H1 (cell line): ENCODE measurements at regions not wholly inside any gene's neighbourhood (a gene's known extent, or its start where the extent isn't known, plus 50 kb on each side); places are given as distances from the start of the nearest gene placed in this dataset.

Source experiments
- CTCF ChIA-PET: fragments of 300-600 bp; sonication (Branson Sonifier 250); formaldehyde crosslinking; loops from one replicate; lab custom pipeline; 2021; ENCODE audit not compliant: partially characterized antibody; lab: Charles Lee
- POLR2A ChIA-PET: fragments of 300-600 bp; sonication (Branson Sonifier 250); formaldehyde crosslinking; loops from one replicate; lab custom pipeline; 2021; ENCODE audit warnings: inconsistent platforms; ENCODE audit not compliant: partially characterized antibody; lab: Charles Lee
- DNase-seq, 2 experiments: peaks; one replicate each; pipeline versions ENCODE4 v3.0.0 to v3.0.0-alpha.2; 2010 to 2022; ENCODE audit warnings: low spot score in 2 of 2, low read depth in 1 of 2, mixed read lengths in 1 of 2
- FAIRE-seq: peaks from 2 replicates; lab custom pipeline; 2011; peaks lifted over from hg19 to GRCh38; lab: Jason Lieb, UNC
- H2AFZ ChIP-seq: 2 replicates; pipeline ENCODE4 v1.8.1; 2012; ENCODE audit warnings: low read length, inconsistent platforms
- H2AK5ac ChIP-seq: 2 replicates; pipeline ENCODE4 v1.6.1; 2013; ENCODE audit warnings: low read depth, low read length
- H2BK120ac ChIP-seq: replicated peaks from 2 replicates; pipeline ENCODE3; 2013; ENCODE audit warnings: low read depth, low read length, inconsistent platforms
- H2BK12ac ChIP-seq: 2 replicates; pipeline ENCODE4 v1.6.1; 2013; ENCODE audit warnings: low read depth, low read length
- H2BK15ac ChIP-seq: 2 replicates; pipeline ENCODE4 v1.6.1; 2013; ENCODE audit warnings: low read length
- H2BK20ac ChIP-seq: 2 replicates; pipeline ENCODE4 v1.6.1; 2013; ENCODE audit warnings: low read length
- H2BK5ac ChIP-seq: 2 replicates; pipeline ENCODE4 v1.6.1; 2013; ENCODE audit warnings: low read depth, low read length
- H3K14ac ChIP-seq: 2 replicates; pipeline ENCODE4 v1.6.1; 2013; ENCODE audit warnings: inconsistent platforms; ENCODE audit not compliant: insufficient read length
- H3K18ac ChIP-seq: 2 replicates; pipeline ENCODE4 v1.6.1; 2013; ENCODE audit warnings: low read length; ENCODE audit errors: extremely low read depth
- H3K23ac ChIP-seq: 2 replicates; pipeline ENCODE4 v1.6.1; 2013; ENCODE audit warnings: inconsistent platforms; ENCODE audit not compliant: insufficient read length
- H3K23me2 ChIP-seq: 2 replicates; pipeline ENCODE4 v1.6.1; 2013; ENCODE audit warnings: low read depth, low read length
- H3K27ac ChIP-seq: 2 replicates; pipeline ENCODE4 v1.6.1; 2011; ENCODE audit warnings: low read depth, low read length, inconsistent platforms
- H3K27me3 ChIP-seq, 4 experiments: replicated peaks in 1 of 4; 1 replicate in 1 of 4; 2 replicates in 3 of 4; pipeline versions ENCODE4 v1.6.1 to v1.8.1; 2011 to 2013; ENCODE audit warnings: low read length in 3 of 4, mild to moderate bottlenecking in 3 of 4, inconsistent platforms in 2 of 4, mixed read lengths in 2 of 4, moderate library complexity in 1 of 4; ENCODE audit not compliant: control insufficient read depth in 3 of 4, insufficient read depth in 3 of 4; ENCODE audit errors: extremely low read depth in 1 of 4
- H3K36me3 ChIP-seq, 4 experiments: 2 replicates each; pipeline versions ENCODE4 v1.6.1 to v1.8.1; 2011 to 2013; ENCODE audit warnings: mild to moderate bottlenecking in 4 of 4, low read length in 3 of 4, moderate library complexity in 2 of 4, control low read depth in 1 of 4, inconsistent platforms in 1 of 4; ENCODE audit not compliant: insufficient read depth in 4 of 4, control insufficient read depth in 2 of 4
- H3K4ac ChIP-seq: replicated peaks from 2 replicates; pipeline ENCODE3; 2013; ENCODE audit warnings: low read length, low read depth, mixed read lengths, inconsistent platforms; ENCODE audit not compliant: insufficient read length
- H3K4me1 ChIP-seq, 4 experiments: replicated peaks in 1 of 4; 1 replicate in 1 of 4; 2 replicates in 3 of 4; pipeline versions ENCODE4 v1.6.1 to v1.8.1; 2011 to 2013; ENCODE audit warnings: low read length in 3 of 4, inconsistent platforms in 2 of 4, mixed read lengths in 1 of 4; ENCODE audit not compliant: insufficient read depth in 4 of 4, control insufficient read depth in 3 of 4
- H3K4me2 ChIP-seq, 2 experiments: 2 replicates each; pipeline versions ENCODE4 v1.6.1 to v1.8.1; 2011 to 2013; ENCODE audit warnings: low read depth in 2 of 2, low read length in 2 of 2, control low read depth in 1 of 2, inconsistent platforms in 1 of 2, mild to moderate bottlenecking in 1 of 2; ENCODE audit not compliant: insufficient read depth in 1 of 2
- H3K4me3 ChIP-seq, 4 experiments: fragments of 200-600, 300-600 bp in 1 of 4; sonication (generic), shearing (Covaris generic), sonication (Bioruptor Twin) in 1 of 4; 2 replicates each; pipeline versions ENCODE4 v1.5.1 to v1.8.1; 2011 to 2016; ENCODE audit warnings: low read length in 4 of 4, low read depth in 3 of 4, control low read depth in 2 of 4, inconsistent platforms in 2 of 4, mild to moderate bottlenecking in 2 of 4, mixed read lengths in 1 of 4, moderate library complexity in 1 of 4; ENCODE audit not compliant: insufficient read depth in 2 of 4; ENCODE audit errors: extremely low read depth in 1 of 4
- H3K56ac ChIP-seq: replicated peaks from 2 replicates; pipeline ENCODE3; 2013; ENCODE audit warnings: low read depth, mild to moderate bottlenecking, mixed read lengths, low read length, inconsistent platforms; ENCODE audit not compliant: insufficient read length
- H3K79me1 ChIP-seq: 2 replicates; pipeline ENCODE4 v1.6.1; 2013; ENCODE audit warnings: low read depth, low read length, control low read depth
- H3K79me2 ChIP-seq, 2 experiments: 2 replicates each; pipeline versions ENCODE4 v1.6.1 to v1.8.1; 2012 to 2013; ENCODE audit warnings: low read length in 2 of 2, mild to moderate bottlenecking in 2 of 2, inconsistent platforms in 1 of 2; ENCODE audit not compliant: insufficient read depth in 2 of 2, control insufficient read depth in 1 of 2
- H3K9ac ChIP-seq, 4 experiments: replicated peaks in 1 of 4; 1 replicate in 1 of 4; 2 replicates in 3 of 4; pipeline versions ENCODE4 v1.6.1 to v1.8.1; 2011 to 2013; ENCODE audit warnings: low read depth in 3 of 4, low read length in 3 of 4, control low read depth in 2 of 4, mild to moderate bottlenecking in 2 of 4, moderate library complexity in 2 of 4, inconsistent platforms in 1 of 4; ENCODE audit errors: extremely low read depth in 1 of 4
- H3K9me3 ChIP-seq, 2 experiments: 2 replicates each; pipeline versions ENCODE4 v1.6.1 to v1.8.1; 2012 to 2013; ENCODE audit warnings: mild to moderate bottlenecking in 2 of 2, moderate library complexity in 2 of 2, control low read depth in 1 of 2, inconsistent platforms in 1 of 2, low read depth in 1 of 2, low read length in 1 of 2, mixed read lengths in 1 of 2; ENCODE audit not compliant: insufficient read depth in 2 of 2
- H4K20me1 ChIP-seq, 2 experiments: replicated peaks in 1 of 2; 2 replicates each; pipeline versions ENCODE3 to v1.8.1; 2011 to 2013; ENCODE audit warnings: inconsistent platforms in 2 of 2, low read length in 2 of 2, mild to moderate bottlenecking in 1 of 2; ENCODE audit not compliant: insufficient read depth in 2 of 2, control insufficient read depth in 1 of 2
- H4K5ac ChIP-seq: 2 replicates; pipeline ENCODE4 v1.6.1; 2013; ENCODE audit warnings: low read length, low read depth, mixed read lengths, inconsistent platforms; ENCODE audit not compliant: insufficient read length
- H4K8ac ChIP-seq: 2 replicates; pipeline ENCODE4 v1.8.0; 2013; ENCODE audit warnings: mild to moderate bottlenecking, moderate library complexity, low read length, inconsistent platforms; ENCODE audit not compliant: insufficient read depth; ENCODE audit errors: extremely low read depth
- H4K91ac ChIP-seq: replicated peaks from 2 replicates; pipeline ENCODE3; 2013; ENCODE audit warnings: low read length, mixed read lengths, inconsistent platforms; ENCODE audit not compliant: insufficient read length
- ASH2L ChIP-seq: fragments of 200-600, 300-600 bp; sonication (generic); IDR thresholded peaks from one replicate; pipeline ENCODE4 v1.7.1; 2017; ENCODE audit warnings: low read length
- CBX8 ChIP-seq: fragments of 300-800, 300-1000 bp; sonication (generic); IDR thresholded peaks from 2 replicates; pipeline ENCODE4 v1.7.1; 2016; ENCODE audit warnings: low read depth, low read length, borderline replicate concordance
- CTBP2 ChIP-seq: IDR thresholded peaks from 2 replicates; pipeline ENCODE4 v1.7.0; 2011; ENCODE audit warnings: borderline replicate concordance, mild to moderate bottlenecking, moderate library complexity, mixed read lengths, low read length; ENCODE audit not compliant: insufficient read depth, insufficient read length
- CTCF ChIP-seq, 3 experiments: IDR thresholded peaks; 1 replicate in 2 of 3; 2 replicates in 1 of 3; pipeline versions ENCODE4 v1.5.1 to v1.6.1; 2011; ENCODE audit warnings: low read length in 3 of 3, mild to moderate bottlenecking in 3 of 3, inconsistent platforms in 2 of 3, low read depth in 1 of 3, moderate library complexity in 1 of 3; ENCODE audit not compliant: insufficient read depth in 1 of 3; ENCODE audit errors: control extremely low read depth in 1 of 3
- HDAC6 ChIP-seq: IDR thresholded peaks from one replicate; pipeline ENCODE4 v1.7.1; 2012; ENCODE audit warnings: low read depth, mild to moderate bottlenecking, inconsistent platforms, low read length, moderate library complexity
- NANOG ChIP-seq: IDR thresholded peaks from 2 replicates; pipeline ENCODE4 v1.6.1; 2011; ENCODE audit warnings: low read length, low read depth, mild to moderate bottlenecking, inconsistent platforms; ENCODE audit not compliant: insufficient read depth, poor library complexity, severe bottlenecking
- SIN3A ChIP-seq, 2 experiments: IDR thresholded peaks in 1 of 2; conservative IDR thresholded peaks in 1 of 2; 2 replicates each; pipeline ENCODE4 v1.6.1; 2011 to 2012; ENCODE audit warnings: low read length in 2 of 2, improper control_type of control experiment in 1 of 2, low read depth in 1 of 2, mild to moderate bottlenecking in 1 of 2
- TAF7 ChIP-seq: optimal IDR thresholded peaks from 2 replicates; pipeline ENCODE3; 2011; ENCODE audit warnings: low read depth, mild to moderate bottlenecking, inconsistent platforms, low read length, moderate library complexity, borderline replicate concordance
- ZNF274 ChIP-seq: IDR thresholded peaks from 2 replicates; pipeline ENCODE4 v1.7.0; 2012; ENCODE audit warnings: low read length, borderline replicate concordance; ENCODE audit errors: extremely low read depth
- WGBS, 2 experiments: shearing (Covaris generic) in 1 of 2; methylation state at CpG; one replicate each; pipeline versions ENCODE4 v1.1.6 to v1.1.7; 2013 to 2015; ENCODE audit warnings: low lambda C conversion rate in 2 of 2, mixed read lengths in 2 of 2, inconsistent platforms in 1 of 2, low coverage in 1 of 2, missing lambda C conversion rate in 1 of 2; ENCODE audit not compliant: insufficient replicate concordance in 2 of 2, insufficient coverage in 1 of 2, insufficient read length in 1 of 2; ENCODE audit errors: extremely low coverage in 1 of 2, missing lambda C conversion rate in 1 of 2; 5-methylcytosine and 5-hydroxymethylcytosine counted together

- Histone ChIP-seq H2AFZ (no peak overlapping the region), H3K14ac (no peak overlapping the region), H3K4me3 (no peak overlapping the region), H4K8ac (no peak overlapping the region), H3K23ac (no peak overlapping the region), H2BK120ac (no peak overlapping the region), H4K5ac (no peak overlapping the region), H4K20me1 (no peaks in the 10 kb centered on the region), H3K27me3 (no peaks in the 10 kb centered on the region), H3K56ac (no peak overlapping the region), H3K9me3 (no peaks in the 10 kb centered on the region), H3K79me2 (no peaks in the 10 kb centered on the region), H2BK15ac (no peak overlapping the region), H4K91ac (no peak overlapping the region), H3K4me2 (no peak overlapping the region), H3K4ac (no peak overlapping the region), H2BK12ac (no peak overlapping the region), H3K79me1 (no peaks in the 10 kb centered on the region), H3K27ac (no peak overlapping the region), H3K23me2 (no peaks in the 10 kb centered on the region), H2AK5ac (no peak overlapping the region), H3K9ac (no peak overlapping the region), H3K4me1 (no peaks in the 10 kb centered on the region), H2BK5ac (no peak overlapping the region), H3K18ac (no peak overlapping the region), H2BK20ac (no peak overlapping the region), H3K36me3 (no peaks in the 10 kb centered on the region)
- 87% methylated on average over 4 of the region's 4 CpGs; no CpG with 5 or more reads in 1 of the 2 experiments for WGBS, 2 experiments
- no peak for DNase-seq
- CTCF ChIA-PET: interaction anchor here (1.3 kb wide), 1 partner anchor 51 kb away, joined by 3 read pairs; no protein-coding TSS in a partner anchor
- TF ChIP-seq NANOG (no peak), TAF7 (no peak), CBX8 (no peak), CTCF (IDR thresholded peaks at IDR 0.05; ENCODE audit: control extremely low read depth in 1 of 3, insufficient read depth in 1 of 3, low read depth in 1 of 3, low read length in 3 of 3) (no peak), ZNF274 (no peak), ASH2L (no peak), HDAC6 (no peak), CTBP2 (no peak), SIN3A (conservative IDR thresholded peaks at IDR 0.05 in 1 of 2, IDR thresholded peaks at IDR 0.05 in 1 of 2; ENCODE audit: low read depth in 1 of 2, low read length in 2 of 2) (no peak)
- FAIRE-seq: no peak
- POLR2A ChIA-PET: no interaction called here
Observed at GRCh38 chr5:111582993-111583601, 70.8 kb upstream of the STARD4 start.
